Activated T-helper 1 cell treated with anti-CD3 and anti-CD28 coated beads, Interleukin-2, amount 50 U/mL, for 16 hours (primary cell): ENCODE measurements at regions not wholly inside any gene's neighbourhood (a gene's known extent, or its start where the extent isn't known, plus 50 kb on each side); places are given as distances from the start of the nearest gene placed in this dataset.
"Not testable (repeated sequence)": the region's sequence is repeated elsewhere in the genome, so short reads cannot be mapped to it uniquely, and the experiment has no call there.

Experiments
- DNase-seq, 2 donors: peaks; one replicate each; pipeline ENCODE4 v3.0.0-alpha.2; 2020; ENCODE audit warnings: low read depth in 1 of 2, low spot score in 1 of 2

- DNase-seq, result no peak
Measured at GRCh38 chr2:36235882-36236281, 119.7 kb upstream of the CRIM1 start.

GRCh38 chr2:36235426-36235825 is 120.2 kb upstream of the CRIM1 start:
- DNase-seq, result no peak

DNA sequence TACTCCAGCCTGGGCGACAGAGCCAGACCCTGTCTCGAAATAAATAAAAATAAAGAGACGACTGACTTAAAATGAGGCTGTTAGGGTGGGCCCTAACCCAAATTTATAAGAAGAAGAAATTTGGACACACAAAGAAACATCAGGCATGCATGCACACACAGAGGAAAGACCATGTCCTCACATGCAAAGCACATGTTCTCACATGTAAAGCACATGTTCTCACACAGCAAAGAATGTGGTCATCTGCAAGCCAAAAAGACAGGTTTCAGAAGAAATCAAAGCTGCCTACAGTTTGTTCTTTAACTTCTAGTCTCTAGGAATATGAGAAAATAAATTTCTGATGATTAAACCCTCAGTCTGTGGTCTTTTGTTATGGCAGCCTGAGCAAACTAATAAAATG is 132.3 kb upstream of the CRIM1 start:
- no peak for DNase-seq

- no peak for DNase-seq
Measured at GRCh38 chr2:36222485-36222884, 133.1 kb upstream of the CRIM1 start.

DNA sequence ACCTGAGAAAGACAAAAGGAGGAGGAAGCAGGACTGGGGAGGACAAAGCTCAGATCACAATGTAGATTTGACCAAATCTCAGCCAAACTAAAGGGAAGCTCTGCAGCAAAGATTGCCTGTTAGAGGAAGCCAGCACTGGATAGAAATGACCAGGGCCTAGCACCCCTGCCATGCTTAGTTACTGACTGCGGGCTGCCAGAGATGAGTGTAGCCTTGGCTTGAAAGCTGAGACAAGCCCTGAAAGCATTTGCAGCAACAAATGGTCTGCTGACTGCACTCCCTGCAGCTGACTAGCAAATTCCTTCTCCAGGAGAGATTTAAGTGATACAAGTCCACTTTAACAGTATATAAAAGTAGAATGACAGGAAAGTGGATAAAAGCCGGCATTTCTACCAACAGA is 140.9 kb upstream of the CRIM1 start:
- DNase-seq, result no peak

DNA sequence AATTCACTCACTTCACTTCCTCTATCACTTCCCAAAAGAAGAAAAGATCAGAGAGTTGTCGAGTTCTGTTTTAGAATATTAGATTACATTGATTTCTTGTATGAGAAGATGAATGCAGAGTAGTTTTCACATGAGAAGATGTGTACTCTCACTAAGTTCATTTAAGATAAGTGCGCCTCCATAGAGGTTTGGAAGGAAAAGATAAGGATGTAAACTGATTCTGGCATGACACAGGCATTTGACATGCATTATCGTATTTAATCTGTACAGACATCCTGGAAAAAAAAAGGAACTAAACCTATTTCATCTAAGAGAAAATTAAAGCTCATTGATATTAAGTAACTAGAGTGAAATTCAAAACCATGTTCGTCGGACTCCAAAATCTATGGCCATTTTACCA is 152.2 kb upstream of the CRIM1 start:
- no peak for DNase-seq

DNA sequence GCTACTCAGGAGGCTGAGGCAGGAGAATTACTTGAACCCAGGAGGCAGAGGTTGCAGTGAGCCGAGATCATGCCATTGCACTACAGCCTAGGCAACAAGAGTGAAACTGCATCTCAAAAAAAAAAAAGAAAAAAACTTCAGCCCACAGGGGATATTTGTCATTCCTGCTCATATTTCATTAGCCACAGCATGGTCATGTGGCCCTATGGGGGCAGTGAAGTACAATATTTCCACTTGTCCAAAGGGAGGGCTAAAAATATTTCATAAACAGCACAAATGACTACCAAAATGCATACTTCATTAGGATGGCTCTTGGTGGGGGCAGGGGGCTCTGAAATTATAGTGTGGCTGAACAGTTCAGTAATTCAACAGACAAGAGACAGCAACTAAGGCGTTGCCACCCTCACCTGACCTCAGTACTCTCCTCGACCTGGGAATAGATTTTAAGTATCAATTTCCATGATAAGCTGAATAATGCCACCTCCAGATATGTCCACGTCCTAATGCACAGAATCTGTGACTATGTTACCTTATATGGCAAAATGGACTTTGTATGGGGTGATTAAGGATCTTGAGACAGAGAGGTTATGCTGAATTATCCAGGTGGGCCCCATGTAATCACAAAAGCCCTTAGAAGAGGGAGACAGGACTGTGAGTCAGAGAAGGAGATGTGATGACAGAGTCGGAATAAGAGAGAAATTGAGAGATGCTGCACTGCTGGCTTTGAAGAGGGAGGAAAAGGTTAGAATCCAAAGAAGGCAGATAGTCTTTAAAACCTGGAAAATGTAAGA is 158.2 kb upstream of the CRIM1 start:
- no peak for DNase-seq

GRCh38 chr2:36193680-36194079 is 161.9 kb upstream of the CRIM1 start:
- no peak for DNase-seq

DNA sequence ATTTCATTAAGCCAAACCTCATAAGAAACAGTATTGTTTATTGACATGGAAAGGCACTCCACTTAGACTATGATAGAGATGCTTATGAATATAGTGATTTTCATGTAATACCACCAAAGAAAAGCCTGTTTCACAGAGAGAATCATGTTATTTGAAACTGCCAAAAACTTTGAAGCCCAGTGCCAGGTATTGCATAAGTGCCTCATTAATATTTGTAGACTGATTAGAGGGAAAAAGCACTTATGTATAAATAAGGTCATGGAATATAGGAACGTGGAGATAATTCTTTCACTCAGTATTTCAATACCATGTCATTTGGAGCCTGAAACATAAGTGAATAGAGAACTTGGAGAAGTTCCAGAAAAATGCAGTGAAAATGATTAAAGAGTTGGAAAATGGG is 162.6 kb upstream of the CRIM1 start:
- no peak for DNase-seq

- DNase-seq, result no peak
Measured at GRCh38 chr2:36190097-36190496, 165.5 kb upstream of the CRIM1 start.

GRCh38 chr2:36185624-36186023 is 170.0 kb upstream of the CRIM1 start:
- no peak for DNase-seq

DNA sequence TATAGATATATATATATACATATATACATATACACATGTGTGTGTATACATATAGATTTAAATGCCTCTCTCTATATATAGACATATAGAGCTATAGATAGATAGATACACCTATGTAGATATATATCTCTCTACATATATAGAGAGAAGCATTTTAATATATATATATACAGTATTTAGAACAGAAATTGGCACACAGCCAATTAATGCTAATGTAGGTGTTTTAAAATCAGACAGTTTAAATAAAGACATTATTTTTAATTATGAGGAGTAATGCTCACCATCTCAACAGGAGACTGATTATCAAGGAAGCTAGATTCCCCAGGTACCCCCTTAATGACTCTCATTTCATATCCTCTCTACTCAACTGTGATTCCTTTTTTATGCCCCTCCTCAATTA is 170.7 kb upstream of the CRIM1 start:
- no peak for DNase-seq

DNA sequence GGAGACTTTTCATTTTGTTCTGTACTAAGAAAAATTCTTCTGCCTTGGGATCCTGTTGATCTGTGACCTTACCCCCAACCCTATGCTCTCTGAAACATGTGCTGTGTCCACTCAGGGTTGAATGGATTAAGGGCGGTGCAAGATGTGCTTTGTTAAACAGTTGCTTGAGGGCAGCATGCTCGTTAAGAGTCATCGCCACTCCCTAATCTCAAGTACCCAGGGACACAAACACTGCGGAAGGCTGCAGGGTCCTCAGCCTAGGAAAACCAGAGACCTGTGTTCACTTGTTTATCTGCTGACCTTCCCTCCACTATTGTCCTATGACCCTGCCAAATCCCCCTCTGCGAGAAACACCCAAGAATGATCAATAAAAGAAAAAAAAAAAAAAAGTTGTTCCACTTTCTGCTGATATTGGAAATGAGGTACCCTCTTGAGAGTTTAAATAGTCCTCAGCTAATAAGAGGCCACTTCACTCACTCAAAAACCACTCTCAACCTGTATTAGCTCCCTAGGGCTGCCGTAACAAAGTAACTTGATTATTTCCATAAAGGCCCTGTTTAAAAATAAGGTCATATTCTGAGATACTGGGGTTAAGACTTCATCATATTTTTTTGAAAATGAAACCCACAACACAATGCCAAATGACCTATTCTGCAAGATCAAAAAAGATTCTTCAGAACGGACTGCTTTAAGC is 174.6 kb upstream of the CRIM1 start:
- DNase-seq, result not testable (repeated sequence)

DNA sequence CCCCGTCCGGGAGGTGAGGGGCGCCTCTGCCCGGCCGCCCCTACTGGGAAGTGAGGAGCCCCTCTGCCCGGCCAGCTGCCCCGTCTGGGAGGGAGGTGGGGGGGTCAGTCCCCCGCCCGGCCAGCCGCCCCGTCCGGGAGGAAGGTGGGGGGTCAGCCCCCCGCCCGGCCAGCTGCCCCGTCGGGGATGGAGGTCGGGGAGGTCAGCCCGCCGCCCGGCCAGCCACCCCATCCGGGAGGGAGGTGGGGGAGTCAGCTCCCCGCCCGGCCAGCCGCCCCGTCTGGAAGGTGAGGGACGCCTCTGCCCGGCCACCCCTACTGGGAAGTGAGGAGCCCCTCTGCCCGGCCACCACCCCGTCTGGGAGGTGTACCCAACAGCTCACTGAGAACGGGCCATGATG is 175.3 kb upstream of the CRIM1 start:
- not testable (repeated sequence) for DNase-seq

DNA sequence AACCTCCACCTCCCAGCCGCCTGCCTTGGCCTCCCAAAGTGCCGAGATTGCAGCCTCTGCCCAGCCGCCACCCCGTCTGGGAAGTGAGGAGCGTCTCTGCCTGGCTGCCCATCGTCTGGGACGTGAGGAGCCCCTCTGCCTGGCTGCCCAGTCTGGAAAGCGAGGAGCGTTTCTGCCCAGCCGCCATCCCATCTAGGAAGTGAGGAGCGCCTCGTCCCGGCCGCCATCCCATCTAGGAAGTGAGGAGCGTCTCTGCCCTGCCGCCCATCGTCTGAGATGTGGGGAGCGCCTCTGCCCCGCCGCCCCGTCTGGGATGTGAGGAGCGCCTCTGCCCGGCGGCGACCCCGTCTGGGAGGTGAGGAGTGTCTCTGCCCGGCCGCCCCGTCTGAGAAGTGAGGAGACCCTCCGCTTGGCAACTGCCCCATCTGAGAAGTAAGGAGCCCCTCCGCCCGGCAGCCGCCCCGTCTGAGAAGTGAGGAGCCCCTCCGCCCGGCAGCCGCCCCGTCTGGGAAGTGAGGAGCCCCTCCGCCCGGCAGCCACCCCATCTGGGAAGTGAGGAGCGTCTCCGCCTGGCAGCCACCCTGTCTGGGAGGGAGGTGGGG is 175.8 kb upstream of the CRIM1 start:
- DNase-seq, result not testable (repeated sequence)

DNA sequence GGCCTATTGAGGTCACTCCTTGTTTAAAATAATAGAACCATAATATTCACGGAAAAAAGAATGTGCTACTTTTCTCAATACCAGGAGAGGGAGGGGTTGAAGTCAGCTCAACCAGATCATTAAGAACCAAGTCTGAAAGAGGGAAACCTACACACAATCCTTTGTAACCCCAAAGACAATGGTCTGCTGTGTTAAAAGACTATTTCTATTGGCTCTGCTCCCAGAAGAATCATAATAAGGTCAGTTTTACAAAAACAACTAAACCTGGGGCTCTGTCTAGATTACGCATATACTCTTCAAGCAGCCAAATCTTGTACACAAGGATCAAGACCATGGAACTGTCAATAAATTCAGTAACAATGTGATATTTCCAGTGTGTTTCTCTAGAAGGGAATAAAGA is 177.2 kb upstream of the CRIM1 start:
- DNase-seq, result no peak

GRCh38 chr2:36177282-36177681 is 178.3 kb upstream of the CRIM1 start:
- no peak for DNase-seq

GRCh38 chr2:36174920-36175319 is 180.7 kb upstream of the CRIM1 start:
- DNase-seq, result no peak

- DNase-seq, result no peak
Measured at GRCh38 chr2:36173760-36174404, 181.7 kb upstream of the CRIM1 start.

- DNase-seq, result no peak
Measured at GRCh38 chr2:36172824-36173223, 182.8 kb upstream of the CRIM1 start.

- no peak for DNase-seq
Measured at GRCh38 chr2:36170805-36171204, 184.8 kb upstream of the CRIM1 start.

- DNase-seq, result no peak
Measured at GRCh38 chr2:36169843-36170242, 185.7 kb upstream of the CRIM1 start.
